ENCODE measurements at regions not wholly inside any gene's neighbourhood (a gene's known extent, or its start where the extent isn't known, plus 50 kb on each side); places are given as distances from the start of the nearest gene placed in this dataset.
"Not testable (repeated sequence)": the region's sequence is repeated elsewhere in the genome, so short reads cannot be mapped to it uniquely, and the experiment has no call there.

DNA sequence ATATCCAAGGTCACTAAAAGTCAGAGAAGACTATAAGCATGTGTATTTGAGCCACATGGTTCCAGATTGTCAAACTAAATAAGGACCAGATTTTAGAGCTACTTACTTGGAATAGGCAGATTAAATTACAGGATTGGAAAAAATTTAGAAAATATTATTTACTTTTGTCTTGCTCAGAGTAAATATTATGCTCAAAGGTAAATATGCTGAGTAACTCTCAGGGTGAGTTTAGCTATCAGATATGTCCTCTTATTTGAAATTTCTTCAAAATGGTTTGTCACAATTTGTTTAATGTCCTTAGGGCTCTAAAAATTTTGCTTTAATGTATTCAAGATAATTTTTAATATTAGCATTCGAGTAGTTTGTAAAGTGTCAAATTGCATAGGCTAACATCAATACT lies 2455.2 kb downstream of the PCDH9 start:
- DNase-seq (ENCODE audit: insufficient read length, low spot score), result no peak
- no peak for FAIRE-seq

DNA sequence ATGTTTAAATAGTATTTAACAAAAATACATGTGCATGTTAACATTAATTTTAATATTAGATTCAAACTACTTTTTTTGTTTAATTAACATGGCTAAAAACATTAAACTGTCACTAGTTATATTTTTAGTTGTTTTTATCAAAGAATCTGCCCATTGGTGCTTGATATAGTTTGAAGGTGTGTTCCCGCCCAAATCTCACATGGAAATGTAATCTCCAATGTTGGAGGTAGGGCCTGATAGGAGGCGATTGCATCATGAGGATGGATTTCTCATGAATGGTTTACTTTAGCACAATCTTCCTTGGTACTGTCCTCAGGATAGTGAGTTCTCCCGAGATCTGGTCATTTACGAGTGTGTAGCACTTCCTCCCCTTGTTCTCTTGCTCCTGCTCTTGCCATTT lies 2459.4 kb downstream of the PCDH9 start:
- no peak for DNase-seq (ENCODE audit: insufficient read length, low spot score)

DNA sequence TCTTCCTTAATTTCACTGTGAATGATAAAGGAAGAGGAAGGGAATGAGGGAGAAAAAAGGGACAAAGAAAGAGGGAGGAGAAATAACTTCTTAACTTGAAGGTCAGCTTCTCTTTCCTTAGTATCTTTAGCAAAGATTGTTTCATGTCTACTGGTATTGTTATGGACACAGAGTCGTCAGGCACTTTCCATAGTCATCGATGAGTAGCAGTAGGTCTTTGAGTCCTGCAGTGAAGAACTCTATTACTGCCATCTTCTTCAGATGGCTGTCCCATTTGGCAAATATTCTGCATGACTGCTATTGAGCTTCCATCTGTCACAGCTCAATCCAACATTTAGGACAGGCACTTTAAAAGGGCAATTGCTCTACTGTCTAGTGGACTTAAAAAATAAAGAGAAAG lies 2463.1 kb downstream of the PCDH9 start:
- FAIRE-seq (no peak), DNase-seq (ENCODE audit: insufficient read length, low spot score) (no peak)

More for the DNA sequence above, 2459.4 kb downstream of the PCDH9 start:
- no peak for FAIRE-seq

DNA sequence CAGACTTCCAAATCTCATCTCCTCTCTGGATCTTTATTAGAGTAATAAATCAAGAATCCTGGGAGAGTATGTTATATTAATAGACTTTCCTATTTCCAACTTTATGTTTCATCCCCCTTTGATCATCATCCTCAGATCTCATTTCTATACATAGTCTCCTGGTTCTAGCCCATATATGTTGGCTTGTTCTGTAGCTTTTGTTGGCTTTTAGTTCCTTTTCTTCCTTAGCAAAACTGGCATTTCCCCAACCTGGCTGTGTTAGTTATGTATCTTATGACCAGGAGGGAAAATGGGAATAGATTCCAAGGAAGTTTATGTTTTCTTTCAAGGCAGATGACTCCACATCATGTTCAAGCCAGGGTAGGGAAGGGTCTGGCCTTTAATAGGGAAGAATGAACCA lies 2464.5 kb downstream of the PCDH9 start:
- FAIRE-seq (no peak), DNase-seq (ENCODE audit: insufficient read length, low spot score) (no peak)

DNA sequence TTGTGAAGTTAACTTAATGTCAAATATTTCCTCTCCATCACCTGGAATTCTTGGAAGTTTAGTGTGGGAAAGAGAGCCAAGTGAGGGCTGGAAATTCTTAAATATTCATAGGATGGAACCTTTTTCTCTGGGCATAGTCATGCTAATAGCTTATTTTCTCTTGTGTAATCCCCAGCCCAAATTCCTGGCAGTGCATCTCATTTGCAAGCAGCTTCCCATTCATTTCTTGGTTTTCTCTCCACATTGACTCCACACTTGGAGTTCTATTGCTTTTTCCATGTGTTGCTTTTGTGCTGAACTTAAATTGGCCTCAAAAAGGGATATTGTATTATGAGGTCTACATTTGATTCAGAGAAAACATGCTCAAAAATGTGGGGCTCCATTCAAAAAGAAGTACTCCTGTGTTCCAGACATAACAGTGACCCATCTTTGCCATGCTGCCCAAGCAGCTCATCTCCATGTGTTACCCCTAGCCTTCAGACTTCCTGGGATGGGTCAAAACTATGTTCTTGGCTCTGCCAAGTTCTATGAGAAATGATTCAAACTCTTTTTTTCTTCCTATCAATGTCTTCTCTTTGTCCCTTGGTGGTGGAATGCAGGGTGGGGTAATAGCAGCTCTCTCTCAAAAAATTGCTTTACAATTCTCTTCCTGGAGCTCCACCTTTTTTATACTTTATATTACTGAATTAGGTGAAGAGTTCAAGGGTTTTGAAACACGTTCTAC lies 2471.5 kb downstream of the PCDH9 start:
- DNase-seq (ENCODE audit: insufficient read length, low spot score) (no peak), FAIRE-seq (no peak)

DNA sequence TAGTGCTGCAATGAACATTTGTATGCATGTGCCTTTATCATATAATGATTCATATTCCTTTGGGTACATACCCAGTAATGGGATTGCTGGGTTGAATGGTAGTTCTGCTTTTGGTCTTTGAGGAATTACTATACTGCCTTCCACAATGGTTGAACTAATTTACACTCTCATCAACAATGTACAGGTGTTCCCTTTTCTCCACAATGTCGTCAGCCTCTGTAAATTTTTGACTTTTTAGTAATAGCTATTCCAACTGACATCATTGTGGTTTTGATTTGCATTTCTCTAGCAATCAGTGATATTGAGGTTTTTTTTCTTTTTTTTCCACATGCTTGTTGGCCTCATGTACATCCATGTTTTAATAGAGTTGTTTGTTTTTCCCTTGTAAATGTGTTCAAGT lies 2473.5 kb downstream of the PCDH9 start:
- no peak for FAIRE-seq
- no peak for DNase-seq (ENCODE audit: insufficient read length, low spot score)

DNA sequence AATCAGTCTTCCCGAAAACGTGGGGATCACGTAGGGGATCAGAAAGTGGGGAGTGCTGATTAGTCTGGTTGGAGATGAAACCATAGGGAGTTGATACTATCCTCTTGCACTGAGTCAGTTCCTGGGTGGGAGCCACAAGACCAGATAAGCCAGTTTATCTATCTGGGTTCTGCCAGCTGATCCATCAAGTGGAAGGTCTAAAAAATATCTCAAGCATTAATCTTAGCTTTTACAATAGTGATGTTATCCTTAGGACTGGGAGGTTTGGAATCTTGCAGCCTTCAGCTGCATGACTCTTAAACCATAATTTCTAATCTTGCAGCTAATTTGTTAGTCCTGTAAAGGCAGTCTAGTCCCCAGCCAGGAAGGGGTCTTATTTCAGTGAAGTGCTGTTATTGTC lies 2474.2 kb downstream of the PCDH9 start:
- FAIRE-seq, result no peak
- no peak for DNase-seq (ENCODE audit: insufficient read length, low spot score)

DNA sequence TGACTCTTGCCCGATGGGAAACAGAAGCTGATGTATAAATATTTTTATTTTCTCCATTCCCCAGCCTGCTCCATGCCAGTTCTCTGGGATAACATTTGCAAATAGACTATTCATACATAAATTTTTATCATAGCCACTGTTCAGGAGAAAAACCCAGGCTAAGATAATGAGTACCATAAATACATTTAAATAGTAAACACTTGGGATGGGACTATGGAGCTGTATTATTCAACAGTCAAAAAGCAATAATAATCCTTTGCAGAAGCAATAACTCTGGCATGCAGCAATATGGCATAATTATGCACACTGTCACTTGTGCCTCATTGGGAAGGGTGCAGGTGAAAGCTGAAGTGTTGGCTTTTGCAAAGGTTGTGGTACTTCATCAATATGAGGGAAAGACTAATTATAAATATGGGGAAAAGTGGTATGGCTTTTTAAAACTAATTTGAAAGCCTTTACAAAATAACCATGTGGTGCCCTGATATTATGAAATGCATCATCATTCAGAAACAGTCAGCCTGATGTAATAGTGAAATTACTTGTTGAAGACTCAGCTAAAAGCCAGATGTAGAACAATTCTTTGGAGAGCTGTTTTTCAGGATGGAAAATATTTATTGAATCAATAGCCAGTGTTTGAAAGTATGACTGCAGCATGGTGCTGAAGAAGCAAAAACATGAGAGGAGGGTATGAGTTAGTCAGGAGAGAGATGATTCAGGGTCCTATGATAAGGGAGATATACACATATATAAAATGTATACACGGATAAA lies 2476.7 kb downstream of the PCDH9 start:
- DNase-seq (ENCODE audit: insufficient read length, low spot score) (no peak), FAIRE-seq (no peak)

DNA sequence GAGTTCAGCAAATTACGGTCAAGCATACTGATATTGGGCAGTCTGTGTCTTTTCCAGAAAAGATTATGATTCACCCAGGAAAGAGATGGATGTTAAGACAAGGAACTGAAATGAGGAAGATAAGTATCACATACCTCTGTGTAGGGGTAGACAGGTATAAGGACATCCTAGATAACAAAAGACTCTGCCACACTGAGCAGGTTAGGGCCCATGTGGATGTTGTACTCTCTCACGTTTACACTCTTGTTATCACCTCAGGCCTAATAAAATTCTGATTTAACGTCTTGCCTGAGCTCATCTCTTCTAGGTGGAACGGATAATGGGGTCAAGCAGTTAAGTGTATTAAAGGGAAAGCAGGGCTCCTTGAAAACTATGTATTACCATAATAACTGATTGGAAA lies 2480.8 kb downstream of the PCDH9 start:
- FAIRE-seq (no peak), DNase-seq (ENCODE audit: insufficient read length, low spot score) (no peak)

DNA sequence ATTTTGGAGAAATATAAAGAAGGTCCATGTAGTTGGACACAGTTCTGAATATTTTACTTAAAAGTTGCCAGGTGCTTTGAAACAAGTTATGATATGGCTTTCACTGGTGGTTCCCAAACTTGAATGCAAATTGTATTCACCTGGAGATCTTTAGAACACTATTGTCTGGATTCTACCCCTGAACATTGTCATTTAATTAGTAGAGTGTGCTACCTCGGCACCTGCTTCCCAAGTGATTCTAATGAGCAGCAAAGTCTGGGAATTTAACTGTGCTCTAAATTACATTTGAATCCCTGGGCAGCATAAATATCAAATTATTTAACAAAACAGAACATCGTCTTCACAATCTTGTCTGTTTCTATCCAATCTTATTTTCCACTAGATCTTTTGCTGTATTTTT lies 2483.3 kb downstream of the PCDH9 start:
- FAIRE-seq, result no peak
- no peak for DNase-seq (ENCODE audit: insufficient read length, low spot score)

DNA sequence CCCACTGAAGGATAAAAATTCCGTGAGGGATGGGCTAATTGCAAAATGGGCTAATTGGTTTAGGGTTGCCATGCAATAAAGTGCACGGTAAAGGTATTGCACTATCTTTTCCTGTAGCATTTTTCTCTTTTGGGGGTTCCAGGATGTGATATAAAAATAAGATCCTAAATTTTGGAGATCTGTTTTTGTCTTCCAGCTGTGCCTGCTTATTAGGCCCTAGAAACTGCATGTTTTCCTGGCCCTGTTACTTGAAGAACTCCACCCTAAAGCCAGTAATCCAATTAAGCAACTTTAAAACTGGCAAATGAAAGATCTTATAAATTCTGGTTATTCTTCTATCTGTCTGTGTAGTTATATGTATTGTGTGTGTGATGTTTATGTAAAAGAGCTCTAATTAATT lies 2489.6 kb downstream of the PCDH9 start:
- no peak for DNase-seq (ENCODE audit: insufficient read length, low spot score)
- FAIRE-seq, result no peak

DNA sequence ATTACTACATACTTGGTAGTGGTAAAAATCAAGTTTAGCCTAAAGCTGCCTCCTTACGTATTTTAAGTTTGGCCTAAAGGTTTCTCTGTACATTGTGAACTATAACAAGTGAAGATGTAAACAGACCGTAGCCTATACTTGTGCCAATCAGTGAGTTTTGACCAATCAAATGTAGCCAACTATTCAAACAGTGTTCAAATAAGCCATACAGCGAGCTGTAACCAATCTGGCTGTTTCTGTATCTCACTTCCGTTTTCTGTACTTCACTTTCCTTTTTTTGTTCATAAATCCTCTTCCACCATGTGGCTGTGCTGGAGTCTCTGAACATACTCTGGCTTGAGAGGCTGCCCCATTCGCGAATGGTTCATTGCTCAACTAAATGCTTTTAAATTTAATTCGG lies 2504.6 kb downstream of the PCDH9 start:
- no peak for DNase-seq (ENCODE audit: insufficient read length, low spot score)

DNA sequence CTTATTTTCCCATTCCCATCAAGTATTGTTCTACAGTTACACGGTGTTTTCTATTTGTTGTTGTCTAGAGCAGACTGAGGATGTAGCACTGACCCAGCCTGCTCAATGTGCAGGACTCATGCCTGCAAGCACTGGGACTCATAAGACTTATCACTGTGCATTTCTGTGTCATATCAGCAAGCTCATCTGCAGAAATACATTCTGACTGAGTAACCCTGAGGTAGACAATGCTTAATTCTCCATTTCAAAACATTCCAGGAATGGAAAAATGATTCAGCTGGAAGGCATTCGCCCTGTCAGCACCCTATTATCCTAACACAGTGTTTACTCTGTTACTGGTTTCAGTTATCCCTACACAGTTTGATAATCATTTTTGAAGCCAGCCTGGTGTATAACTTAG lies 2506.4 kb downstream of the PCDH9 start:
- DNase-seq (ENCODE audit: insufficient read length, low spot score) (peak; percentile 54), FAIRE-seq (peak; percentile 49)

More for the DNA sequence above, 2504.6 kb downstream of the PCDH9 start:
- FAIRE-seq, result no peak

DNA sequence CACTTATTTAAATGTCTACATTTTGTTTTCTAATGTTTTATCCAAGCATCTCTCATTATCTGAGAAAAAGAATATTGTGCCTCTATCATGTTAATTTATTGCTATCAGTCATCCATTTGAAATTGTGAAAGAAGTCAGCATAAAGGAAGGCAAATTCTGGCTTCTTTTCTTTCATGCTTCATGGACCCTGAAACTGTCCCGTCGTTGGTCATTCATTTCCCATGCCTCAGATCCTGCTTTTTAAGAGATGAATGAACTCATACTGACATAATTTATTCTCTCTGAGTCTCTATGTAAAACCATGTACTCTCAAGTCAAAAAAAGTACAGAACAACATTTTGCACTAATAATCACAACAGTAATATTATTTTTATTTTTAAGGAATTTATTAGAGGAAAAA lies 2512.0 kb downstream of the PCDH9 start:
- FAIRE-seq (no peak), DNase-seq (ENCODE audit: insufficient read length, low spot score) (no peak)

DNA sequence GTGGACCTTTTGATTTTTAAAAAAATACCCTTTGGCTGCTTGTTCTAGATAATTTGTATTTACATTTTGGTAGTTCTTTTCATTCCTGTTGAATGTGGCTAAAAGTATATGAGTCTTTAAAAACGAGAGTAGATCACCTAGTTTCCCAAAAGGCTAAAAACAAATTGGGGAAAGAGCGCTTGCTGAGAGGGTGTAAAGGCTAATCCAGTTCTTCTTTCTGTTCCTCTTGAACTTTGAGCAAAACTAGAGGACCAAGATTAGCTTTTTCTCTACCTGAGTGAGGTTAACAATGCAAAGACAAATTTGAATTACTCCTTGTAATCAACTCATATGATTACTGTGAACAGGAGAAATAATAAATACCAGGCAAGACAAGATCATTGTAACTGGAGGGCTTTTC lies 2513.2 kb downstream of the PCDH9 start:
- DNase-seq (ENCODE audit: insufficient read length, low spot score) (no peak), FAIRE-seq (no peak)

DNA sequence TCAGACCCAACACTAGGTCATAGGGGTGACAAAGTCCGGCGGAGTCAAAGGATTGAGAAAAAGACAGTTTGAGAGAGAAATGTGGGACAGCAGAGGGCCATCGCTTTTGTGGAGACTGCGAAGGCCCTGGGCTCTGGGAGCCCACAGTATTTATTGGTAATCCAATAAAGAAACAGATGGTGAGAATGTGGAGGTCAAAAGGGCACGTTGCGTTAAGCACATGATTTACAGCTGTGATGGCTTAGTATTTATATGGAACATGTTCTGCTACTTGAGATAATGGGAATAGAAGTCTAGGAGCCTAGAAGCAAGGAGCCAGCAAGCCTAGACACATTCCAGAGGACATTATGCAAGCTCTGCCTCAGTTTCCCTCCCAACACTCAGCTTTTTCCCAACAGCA lies 2521.1 kb downstream of the PCDH9 start:
- FAIRE-seq (no peak), DNase-seq (ENCODE audit: insufficient read length, low spot score) (no peak)

DNA sequence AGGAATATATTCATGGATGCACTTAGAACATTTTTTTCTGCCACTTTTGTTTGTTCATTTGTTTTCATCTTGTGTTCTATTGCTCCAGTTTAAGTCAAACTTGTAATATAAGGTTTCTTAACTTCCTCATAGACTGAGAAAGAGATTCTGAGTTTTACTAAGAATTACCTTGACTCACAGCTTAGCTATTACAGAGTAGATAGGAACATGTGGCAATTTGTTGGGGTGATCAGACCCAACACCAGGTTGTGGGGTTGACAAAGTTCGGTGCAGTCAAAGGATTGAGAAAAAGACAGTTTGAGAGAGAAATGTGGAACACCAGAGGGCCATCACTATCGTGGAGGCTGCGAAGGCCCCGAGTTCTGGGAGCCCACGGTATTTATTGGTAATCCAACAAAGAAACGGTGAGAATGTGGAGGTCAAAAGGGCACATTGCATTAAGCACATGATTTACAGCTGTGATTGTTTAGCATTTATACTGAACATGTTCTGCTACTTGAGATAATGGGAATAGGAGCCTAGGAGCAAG lies 2526.0 kb downstream of the PCDH9 start:
- DNase-seq (ENCODE audit: insufficient read length, low spot score) (no peak), FAIRE-seq (no peak)

DNA sequence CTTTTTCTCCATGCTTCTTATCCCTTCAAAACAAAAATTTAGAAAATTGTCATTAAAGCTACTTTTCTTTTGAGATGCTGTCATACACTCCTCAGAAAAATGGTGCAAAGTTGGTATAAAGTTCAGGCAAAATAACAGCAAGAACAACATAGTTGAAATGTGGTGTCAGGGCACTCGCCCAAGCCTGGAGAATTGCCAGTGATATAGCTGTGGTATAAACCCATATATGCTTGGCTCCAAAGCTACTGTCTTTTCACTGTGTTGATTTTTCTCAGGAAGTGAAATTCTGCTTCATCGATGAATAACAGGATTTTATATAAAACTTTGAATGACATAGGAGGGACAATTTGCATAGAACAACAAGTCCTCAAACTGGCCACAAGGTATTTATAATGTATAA lies 2532.9 kb downstream of the PCDH9 start:
- DNase-seq (ENCODE audit: insufficient read length, low spot score) (no peak), FAIRE-seq (no peak)

DNA sequence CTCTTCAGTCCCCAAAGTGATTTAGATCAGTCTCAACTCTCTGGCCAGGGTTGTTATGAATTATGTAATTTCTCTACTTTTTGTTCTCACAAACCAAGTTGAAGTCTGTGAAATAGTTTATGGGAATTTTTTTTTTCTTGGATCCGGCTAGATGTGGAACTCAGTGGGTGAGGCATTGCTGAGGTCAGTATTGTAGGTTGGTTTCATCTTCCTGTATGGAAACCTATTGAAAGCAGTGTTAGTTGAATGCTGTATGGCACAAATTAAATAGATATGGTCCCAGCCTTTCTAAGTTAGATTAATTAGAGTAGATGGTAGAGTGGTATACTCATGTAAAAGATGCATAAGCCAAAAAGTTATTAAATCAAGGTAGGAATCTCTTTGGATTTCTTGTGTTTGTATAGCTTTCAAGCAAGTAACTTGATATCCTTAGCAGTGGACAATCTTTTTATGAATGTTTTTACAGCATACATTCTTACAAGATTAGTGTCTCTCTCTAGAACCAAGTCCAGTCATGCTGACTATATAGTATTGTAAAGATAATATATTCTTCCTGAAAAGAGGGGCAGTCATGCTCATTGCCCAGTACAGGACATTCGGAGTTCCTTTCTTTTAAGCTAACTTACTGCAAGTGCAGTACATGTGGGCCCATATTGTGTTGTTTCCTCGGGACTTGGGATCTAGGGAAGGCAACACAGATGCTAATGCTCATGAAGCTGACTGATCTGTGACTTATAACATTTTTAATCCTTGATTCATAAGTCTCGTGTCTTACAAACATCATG lies 2541.1 kb downstream of the PCDH9 start:
- DNase-seq (ENCODE audit: insufficient read length, low spot score) (peak; percentile 1), FAIRE-seq (no peak)

DNA sequence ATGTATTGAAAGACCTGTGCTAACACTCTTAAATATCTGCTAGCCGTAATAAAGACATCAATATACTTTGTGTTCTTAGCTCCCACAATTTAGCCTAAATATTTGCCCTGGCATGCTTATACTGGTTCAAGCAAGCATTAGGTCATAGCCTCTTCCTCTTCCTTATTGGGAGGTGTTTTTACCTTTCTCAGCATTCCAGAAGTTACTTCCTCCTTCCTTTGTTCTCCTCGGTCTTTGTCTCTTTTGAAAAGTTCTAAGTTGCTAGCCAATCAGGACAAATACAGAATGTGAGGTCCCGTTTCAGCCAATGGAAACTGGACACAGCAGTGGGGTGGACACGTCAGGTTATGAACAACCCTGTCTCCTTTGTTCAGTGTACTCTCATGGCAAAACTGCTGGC lies 2543.6 kb downstream of the PCDH9 start:
- not testable (repeated sequence) for FAIRE-seq; DNase-seq (ENCODE audit: insufficient read length, low spot score)

DNA sequence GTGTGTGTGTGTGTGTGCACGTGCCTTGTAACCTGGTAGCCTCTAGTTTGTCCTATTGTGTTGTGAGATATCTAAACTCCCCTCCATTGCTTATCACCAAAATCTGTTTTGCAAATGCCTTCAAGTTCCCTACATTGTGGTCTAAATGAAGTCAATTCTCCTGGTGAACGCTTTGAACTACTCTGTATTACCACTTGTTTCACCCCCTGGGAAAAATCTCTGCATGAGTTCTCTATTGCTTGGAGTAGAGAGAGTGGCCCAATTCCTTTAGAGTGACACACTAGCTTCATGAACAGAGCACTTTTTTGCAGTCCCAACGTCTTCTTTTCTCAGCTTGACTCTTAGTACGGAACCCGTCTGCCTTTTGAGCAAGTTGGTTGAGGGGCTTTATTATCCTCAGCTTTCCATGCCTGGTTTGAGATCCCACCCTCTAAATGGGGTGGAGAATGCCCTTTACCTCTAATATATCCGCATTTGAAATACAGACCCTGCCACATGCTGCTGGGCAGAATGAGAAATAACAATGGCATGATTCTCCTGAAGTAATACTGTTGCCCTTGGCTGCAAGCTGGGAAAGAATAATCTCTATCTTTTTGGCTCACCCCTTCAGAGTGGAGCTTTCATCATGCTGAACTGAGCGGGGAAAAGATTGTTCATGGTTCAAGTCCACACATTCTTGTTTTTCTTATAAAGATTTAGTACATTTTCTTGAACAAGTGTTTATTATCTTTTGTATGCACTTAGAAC lies 2545.3 kb downstream of the PCDH9 start:
- DNase-seq (ENCODE audit: insufficient read length, low spot score) (no peak), FAIRE-seq (no peak)

Measured in HTR-8/SVneo (cell line).